ENCODE measurements at regions not wholly inside any gene's neighbourhood (a gene's known extent, or its start where the extent isn't known, plus 50 kb on each side); places are given as distances from the start of the nearest gene placed in this dataset.

DNA sequence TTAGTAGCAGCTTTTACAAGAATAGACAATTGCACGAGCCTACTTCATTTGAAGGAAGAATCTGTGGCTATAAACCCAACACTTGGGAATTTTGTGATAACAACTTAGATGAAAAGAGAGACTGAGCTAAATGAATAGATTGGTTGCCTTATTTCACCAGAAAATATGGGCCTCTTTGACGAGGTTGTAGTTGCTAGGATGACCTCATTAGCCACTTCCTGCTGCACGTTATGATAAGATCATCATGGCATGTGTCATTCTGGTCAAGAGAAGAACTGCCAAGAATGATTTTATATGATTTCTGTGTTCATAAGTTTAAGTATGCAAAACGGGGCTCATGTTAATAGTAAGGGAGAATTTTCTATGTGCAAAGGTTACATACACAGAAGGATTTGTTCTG is 321.9 kb upstream of the GIMD1 start:
- Histone ChIP-seq H4K20me1 (replicated peaks; ENCODE audit: insufficient read depth) (no peaks in the 10 kb centered on the region), H3K9me2 (ENCODE audit: insufficient read depth) (peaks cover 6% of the 10 kb centered on the region; the same call in 1 of the 2 replicates), H3K27ac (ENCODE audit: low read depth) (no peak overlapping the region), H3K4me1 (ENCODE audit: insufficient read depth) (no peaks in the 10 kb centered on the region), H3K4me3 (no peak overlapping the region), H3K79me2 (replicated peaks; ENCODE audit: insufficient read depth) (no peaks in the 10 kb centered on the region), H3F3A (replicated peaks; ENCODE audit: low read depth) (no peaks in the 10 kb centered on the region), H3K4me2 (no peak overlapping the region), H3K36me3 (ENCODE audit: insufficient read depth) (no peaks in the 10 kb centered on the region), H2AFZ (no peak overlapping the region), H3K27me3 (ENCODE audit: insufficient read depth) (no peaks in the 10 kb centered on the region)
- no peaks in the 10 kb centered on the region for H3K27me3 Mint-ChIP-seq (ENCODE audit: insufficient read depth, low read depth, poor library complexity)
- no peak overlapping the region for H3K4me3 Mint-ChIP-seq
- no peak overlapping the region for H3K27ac Mint-ChIP-seq
- no peak for DNase-seq (ENCODE audit: low spot score)
- H3K36me3 Mint-ChIP-seq (ENCODE audit: low read depth) = no peaks in the 10 kb centered on the region; the same call in 2 of the 3 replicates
- TF ChIP-seq CREB1 (CRISPR knock-in tag; IDR thresholded peaks at IDR 0.05; ENCODE audit: low read depth) (no peak), EZH2 (IDR thresholded peaks at IDR 0.05; ENCODE audit: low read depth, unreplicated experiment) (no peak), ZNF331 (CRISPR knock-in tag; IDR thresholded peaks at IDR 0.05; ENCODE audit: low read depth) (no peak), ZNF114 (CRISPR knock-in tag; IDR thresholded peaks at IDR 0.05) (no peak), EZH2phosphoT487 (IDR thresholded peaks at IDR 0.05; ENCODE audit: unreplicated experiment) (no peak), JUNB (IDR thresholded peaks at IDR 0.05; ENCODE audit: unreplicated experiment) (no peak), POLR2AphosphoS5 (IDR thresholded peaks at IDR 0.05; ENCODE audit: low read depth) (no peak), STAT1 (IDR thresholded peaks at IDR 0.05; ENCODE audit: unreplicated experiment) (no peak), NANOG (IDR thresholded peaks at IDR 0.05; ENCODE audit: borderline replicate concordance) (no peak)
- TF ChIP-seq, protein P1, sequence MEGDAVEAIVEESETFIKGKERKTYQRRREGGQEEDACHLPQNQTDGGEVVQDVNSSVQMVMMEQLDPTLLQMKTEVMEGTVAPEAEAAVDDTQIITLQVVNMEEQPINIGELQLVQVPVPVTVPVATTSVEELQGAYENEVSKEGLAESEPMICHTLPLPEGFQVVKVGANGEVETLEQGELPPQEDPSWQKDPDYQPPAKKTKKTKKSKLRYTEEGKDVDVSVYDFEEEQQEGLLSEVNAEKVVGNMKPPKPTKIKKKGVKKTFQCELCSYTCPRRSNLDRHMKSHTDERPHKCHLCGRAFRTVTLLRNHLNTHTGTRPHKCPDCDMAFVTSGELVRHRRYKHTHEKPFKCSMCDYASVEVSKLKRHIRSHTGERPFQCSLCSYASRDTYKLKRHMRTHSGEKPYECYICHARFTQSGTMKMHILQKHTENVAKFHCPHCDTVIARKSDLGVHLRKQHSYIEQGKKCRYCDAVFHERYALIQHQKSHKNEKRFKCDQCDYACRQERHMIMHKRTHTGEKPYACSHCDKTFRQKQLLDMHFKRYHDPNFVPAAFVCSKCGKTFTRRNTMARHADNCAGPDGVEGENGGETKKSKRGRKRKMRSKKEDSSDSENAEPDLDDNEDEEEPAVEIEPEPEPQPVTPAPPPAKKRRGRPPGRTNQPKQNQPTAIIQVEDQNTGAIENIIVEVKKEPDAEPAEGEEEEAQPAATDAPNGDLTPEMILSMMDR (conservative IDR thresholded peaks at IDR 0.05; ENCODE audit: low read depth in 2 of 2) = no peak
- TF ChIP-seq, protein P2, sequence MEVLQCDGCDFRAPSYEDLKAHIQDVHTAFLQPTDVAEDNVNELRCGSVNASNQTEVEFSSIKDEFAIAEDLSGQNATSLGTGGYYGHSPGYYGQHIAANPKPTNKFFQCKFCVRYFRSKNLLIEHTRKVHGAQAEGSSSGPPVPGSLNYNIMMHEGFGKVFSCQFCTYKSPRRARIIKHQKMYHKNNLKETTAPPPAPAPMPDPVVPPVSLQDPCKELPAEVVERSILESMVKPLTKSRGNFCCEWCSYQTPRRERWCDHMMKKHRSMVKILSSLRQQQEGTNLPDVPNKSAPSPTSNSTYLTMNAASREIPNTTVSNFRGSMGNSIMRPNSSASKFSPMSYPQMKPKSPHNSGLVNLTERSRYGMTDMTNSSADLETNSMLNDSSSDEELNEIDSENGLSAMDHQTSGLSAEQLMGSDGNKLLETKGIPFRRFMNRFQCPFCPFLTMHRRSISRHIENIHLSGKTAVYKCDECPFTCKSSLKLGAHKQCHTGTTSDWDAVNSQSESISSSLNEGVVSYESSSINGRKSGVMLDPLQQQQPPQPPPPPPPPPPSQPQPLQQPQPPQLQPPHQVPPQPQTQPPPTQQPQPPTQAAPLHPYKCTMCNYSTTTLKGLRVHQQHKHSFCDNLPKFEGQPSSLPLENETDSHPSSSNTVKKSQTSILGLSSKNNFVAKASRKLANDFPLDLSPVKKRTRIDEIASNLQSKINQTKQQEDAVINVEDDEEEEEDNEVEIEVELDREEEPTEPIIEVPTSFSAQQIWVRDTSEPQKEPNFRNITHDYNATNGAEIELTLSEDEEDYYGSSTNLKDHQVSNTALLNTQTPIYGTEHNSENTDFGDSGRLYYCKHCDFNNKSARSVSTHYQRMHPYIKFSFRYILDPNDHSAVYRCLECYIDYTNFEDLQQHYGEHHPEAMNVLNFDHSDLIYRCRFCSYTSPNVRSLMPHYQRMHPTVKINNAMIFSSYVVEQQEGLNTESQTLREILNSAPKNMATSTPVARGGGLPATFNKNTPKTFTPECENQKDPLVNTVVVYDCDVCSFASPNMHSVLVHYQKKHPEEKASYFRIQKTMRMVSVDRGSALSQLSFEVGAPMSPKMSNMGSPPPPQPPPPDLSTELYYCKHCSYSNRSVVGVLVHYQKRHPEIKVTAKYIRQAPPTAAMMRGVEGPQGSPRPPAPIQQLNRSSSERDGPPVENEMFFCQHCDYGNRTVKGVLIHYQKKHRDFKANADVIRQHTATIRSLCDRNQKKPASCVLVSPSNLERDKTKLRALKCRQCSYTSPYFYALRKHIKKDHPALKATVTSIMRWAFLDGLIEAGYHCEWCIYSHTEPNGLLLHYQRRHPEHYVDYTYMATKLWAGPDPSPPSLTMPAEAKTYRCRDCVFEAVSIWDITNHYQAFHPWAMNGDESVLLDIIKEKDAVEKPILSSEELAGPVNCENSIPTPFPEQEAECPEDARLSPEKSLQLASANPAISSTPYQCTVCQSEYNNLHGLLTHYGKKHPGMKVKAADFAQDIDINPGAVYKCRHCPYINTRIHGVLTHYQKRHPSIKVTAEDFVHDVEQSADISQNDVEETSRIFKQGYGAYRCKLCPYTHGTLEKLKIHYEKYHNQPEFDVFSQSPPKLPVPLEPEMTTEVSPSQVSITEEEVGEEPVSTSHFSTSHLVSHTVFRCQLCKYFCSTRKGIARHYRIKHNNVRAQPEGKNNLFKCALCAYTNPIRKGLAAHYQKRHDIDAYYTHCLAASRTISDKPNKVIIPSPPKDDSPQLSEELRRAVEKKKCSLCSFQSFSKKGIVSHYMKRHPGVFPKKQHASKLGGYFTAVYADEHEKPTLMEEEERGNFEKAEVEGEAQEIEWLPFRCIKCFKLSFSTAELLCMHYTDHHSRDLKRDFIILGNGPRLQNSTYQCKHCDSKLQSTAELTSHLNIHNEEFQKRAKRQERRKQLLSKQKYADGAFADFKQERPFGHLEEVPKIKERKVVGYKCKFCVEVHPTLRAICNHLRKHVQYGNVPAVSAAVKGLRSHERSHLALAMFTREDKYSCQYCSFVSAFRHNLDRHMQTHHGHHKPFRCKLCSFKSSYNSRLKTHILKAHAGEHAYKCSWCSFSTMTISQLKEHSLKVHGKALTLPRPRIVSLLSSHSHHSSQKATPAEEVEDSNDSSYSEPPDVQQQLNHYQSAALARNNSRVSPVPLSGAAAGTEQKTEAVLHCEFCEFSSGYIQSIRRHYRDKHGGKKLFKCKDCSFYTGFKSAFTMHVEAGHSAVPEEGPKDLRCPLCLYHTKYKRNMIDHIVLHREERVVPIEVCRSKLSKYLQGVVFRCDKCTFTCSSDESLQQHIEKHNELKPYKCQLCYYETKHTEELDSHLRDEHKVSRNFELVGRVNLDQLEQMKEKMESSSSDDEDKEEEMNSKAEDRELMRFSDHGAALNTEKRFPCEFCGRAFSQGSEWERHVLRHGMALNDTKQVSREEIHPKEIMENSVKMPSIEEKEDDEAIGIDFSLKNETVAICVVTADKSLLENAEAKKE (CRISPR knock-in tag; IDR thresholded peaks at IDR 0.05) = no peak
- TF ChIP-seq, protein P3, sequence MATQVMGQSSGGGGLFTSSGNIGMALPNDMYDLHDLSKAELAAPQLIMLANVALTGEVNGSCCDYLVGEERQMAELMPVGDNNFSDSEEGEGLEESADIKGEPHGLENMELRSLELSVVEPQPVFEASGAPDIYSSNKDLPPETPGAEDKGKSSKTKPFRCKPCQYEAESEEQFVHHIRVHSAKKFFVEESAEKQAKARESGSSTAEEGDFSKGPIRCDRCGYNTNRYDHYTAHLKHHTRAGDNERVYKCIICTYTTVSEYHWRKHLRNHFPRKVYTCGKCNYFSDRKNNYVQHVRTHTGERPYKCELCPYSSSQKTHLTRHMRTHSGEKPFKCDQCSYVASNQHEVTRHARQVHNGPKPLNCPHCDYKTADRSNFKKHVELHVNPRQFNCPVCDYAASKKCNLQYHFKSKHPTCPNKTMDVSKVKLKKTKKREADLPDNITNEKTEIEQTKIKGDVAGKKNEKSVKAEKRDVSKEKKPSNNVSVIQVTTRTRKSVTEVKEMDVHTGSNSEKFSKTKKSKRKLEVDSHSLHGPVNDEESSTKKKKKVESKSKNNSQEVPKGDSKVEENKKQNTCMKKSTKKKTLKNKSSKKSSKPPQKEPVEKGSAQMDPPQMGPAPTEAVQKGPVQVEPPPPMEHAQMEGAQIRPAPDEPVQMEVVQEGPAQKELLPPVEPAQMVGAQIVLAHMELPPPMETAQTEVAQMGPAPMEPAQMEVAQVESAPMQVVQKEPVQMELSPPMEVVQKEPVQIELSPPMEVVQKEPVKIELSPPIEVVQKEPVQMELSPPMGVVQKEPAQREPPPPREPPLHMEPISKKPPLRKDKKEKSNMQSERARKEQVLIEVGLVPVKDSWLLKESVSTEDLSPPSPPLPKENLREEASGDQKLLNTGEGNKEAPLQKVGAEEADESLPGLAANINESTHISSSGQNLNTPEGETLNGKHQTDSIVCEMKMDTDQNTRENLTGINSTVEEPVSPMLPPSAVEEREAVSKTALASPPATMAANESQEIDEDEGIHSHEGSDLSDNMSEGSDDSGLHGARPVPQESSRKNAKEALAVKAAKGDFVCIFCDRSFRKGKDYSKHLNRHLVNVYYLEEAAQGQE (IDR thresholded peaks at IDR 0.05; ENCODE audit: unreplicated experiment) = no peak
- TF ChIP-seq, protein P4, sequence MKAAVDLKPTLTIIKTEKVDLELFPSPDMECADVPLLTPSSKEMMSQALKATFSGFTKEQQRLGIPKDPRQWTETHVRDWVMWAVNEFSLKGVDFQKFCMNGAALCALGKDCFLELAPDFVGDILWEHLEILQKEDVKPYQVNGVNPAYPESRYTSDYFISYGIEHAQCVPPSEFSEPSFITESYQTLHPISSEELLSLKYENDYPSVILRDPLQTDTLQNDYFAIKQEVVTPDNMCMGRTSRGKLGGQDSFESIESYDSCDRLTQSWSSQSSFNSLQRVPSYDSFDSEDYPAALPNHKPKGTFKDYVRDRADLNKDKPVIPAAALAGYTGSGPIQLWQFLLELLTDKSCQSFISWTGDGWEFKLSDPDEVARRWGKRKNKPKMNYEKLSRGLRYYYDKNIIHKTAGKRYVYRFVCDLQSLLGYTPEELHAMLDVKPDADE (IDR thresholded peaks at IDR 0.05) = no peak
- no peaks in the 10 kb centered on the region; the same call in 2 of the 3 replicates for H3K4me1 Mint-ChIP-seq
- H3K9me3 Mint-ChIP-seq = peaks cover 6% of the 10 kb centered on the region; the same call in 2 of the 3 replicates
- no peak for ATAC-seq

Measured in GM23338 (cell line).